ENCODE measurements at regions not wholly inside any gene's neighbourhood (a gene's known extent, or its start where the extent isn't known, plus 50 kb on each side); places are given as distances from the start of the nearest gene placed in this dataset.

DNA sequence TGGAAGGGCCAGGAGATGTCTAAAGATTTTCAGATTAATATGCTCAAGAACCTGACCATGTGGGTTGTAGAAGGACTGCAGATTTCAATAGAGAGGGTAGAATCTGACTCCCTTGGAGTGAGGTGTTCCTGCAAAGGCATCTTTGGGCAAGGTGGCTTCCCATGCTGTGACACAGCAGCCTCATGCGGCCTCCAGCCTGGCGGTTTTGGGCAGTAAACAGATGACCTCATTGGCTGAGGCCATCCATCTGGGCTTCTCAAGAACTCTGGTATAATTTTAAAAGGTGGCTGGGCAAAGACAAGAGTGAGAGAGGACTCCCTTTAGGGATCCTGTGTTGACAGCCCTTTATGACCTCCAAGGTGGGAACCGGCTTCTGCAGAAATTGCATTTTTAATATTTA is 90.3 kb upstream of the ERCC6L2 start:
- Histone ChIP-seq H3K27me3 (ENCODE audit: insufficient read depth) (no peaks in the 10 kb centered on the region), H3F3A (replicated peaks; ENCODE audit: low read depth) (no peaks in the 10 kb centered on the region), H4K20me1 (replicated peaks; ENCODE audit: insufficient read depth) (no peaks in the 10 kb centered on the region), H3K4me1 (ENCODE audit: insufficient read depth) (0 out of 2 replicates have a peak, but pooled peaks cover 5% of the 10 kb centered on the region), H2AFZ (no peak overlapping the region; the same call in 1 of the 2 replicates), H3K79me2 (replicated peaks; ENCODE audit: insufficient read depth) (no peaks in the 10 kb centered on the region), H3K36me3 (ENCODE audit: insufficient read depth) (no peaks in the 10 kb centered on the region), H3K9me2 (ENCODE audit: insufficient read depth) (no peaks in the 10 kb centered on the region), H3K27ac (ENCODE audit: low read depth) (no peak overlapping the region), H3K4me2 (no peak overlapping the region), H3K4me3 (no peak overlapping the region)
- H3K27ac Mint-ChIP-seq, result no peak overlapping the region
- no peak overlapping the region for H3K4me3 Mint-ChIP-seq
- no peaks in the 10 kb centered on the region for H3K9me3 Mint-ChIP-seq
- ATAC-seq (no peak), DNase-seq (ENCODE audit: low spot score) (no peak)
- TF ChIP-seq NANOG (IDR thresholded peaks at IDR 0.05; ENCODE audit: borderline replicate concordance) (no peak), EZH2 (IDR thresholded peaks at IDR 0.05; ENCODE audit: low read depth, unreplicated experiment) (no peak), CREB1 (CRISPR knock-in tag; IDR thresholded peaks at IDR 0.05; ENCODE audit: low read depth) (no peak), JUNB (IDR thresholded peaks at IDR 0.05; ENCODE audit: unreplicated experiment) (no peak), EZH2phosphoT487 (IDR thresholded peaks at IDR 0.05; ENCODE audit: unreplicated experiment) (no peak), ZNF114 (CRISPR knock-in tag; IDR thresholded peaks at IDR 0.05) (no peak), ZNF331 (CRISPR knock-in tag; IDR thresholded peaks at IDR 0.05; ENCODE audit: low read depth) (no peak), POLR2AphosphoS5 (IDR thresholded peaks at IDR 0.05; ENCODE audit: low read depth) (no peak), STAT1 (IDR thresholded peaks at IDR 0.05; ENCODE audit: unreplicated experiment) (no peak)
- TF ChIP-seq, protein P1, sequence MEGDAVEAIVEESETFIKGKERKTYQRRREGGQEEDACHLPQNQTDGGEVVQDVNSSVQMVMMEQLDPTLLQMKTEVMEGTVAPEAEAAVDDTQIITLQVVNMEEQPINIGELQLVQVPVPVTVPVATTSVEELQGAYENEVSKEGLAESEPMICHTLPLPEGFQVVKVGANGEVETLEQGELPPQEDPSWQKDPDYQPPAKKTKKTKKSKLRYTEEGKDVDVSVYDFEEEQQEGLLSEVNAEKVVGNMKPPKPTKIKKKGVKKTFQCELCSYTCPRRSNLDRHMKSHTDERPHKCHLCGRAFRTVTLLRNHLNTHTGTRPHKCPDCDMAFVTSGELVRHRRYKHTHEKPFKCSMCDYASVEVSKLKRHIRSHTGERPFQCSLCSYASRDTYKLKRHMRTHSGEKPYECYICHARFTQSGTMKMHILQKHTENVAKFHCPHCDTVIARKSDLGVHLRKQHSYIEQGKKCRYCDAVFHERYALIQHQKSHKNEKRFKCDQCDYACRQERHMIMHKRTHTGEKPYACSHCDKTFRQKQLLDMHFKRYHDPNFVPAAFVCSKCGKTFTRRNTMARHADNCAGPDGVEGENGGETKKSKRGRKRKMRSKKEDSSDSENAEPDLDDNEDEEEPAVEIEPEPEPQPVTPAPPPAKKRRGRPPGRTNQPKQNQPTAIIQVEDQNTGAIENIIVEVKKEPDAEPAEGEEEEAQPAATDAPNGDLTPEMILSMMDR (conservative IDR thresholded peaks at IDR 0.05; ENCODE audit: low read depth in 2 of 2), result no peak
- TF ChIP-seq, protein P2, sequence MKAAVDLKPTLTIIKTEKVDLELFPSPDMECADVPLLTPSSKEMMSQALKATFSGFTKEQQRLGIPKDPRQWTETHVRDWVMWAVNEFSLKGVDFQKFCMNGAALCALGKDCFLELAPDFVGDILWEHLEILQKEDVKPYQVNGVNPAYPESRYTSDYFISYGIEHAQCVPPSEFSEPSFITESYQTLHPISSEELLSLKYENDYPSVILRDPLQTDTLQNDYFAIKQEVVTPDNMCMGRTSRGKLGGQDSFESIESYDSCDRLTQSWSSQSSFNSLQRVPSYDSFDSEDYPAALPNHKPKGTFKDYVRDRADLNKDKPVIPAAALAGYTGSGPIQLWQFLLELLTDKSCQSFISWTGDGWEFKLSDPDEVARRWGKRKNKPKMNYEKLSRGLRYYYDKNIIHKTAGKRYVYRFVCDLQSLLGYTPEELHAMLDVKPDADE (IDR thresholded peaks at IDR 0.05), result no peak
- TF ChIP-seq, protein P3, sequence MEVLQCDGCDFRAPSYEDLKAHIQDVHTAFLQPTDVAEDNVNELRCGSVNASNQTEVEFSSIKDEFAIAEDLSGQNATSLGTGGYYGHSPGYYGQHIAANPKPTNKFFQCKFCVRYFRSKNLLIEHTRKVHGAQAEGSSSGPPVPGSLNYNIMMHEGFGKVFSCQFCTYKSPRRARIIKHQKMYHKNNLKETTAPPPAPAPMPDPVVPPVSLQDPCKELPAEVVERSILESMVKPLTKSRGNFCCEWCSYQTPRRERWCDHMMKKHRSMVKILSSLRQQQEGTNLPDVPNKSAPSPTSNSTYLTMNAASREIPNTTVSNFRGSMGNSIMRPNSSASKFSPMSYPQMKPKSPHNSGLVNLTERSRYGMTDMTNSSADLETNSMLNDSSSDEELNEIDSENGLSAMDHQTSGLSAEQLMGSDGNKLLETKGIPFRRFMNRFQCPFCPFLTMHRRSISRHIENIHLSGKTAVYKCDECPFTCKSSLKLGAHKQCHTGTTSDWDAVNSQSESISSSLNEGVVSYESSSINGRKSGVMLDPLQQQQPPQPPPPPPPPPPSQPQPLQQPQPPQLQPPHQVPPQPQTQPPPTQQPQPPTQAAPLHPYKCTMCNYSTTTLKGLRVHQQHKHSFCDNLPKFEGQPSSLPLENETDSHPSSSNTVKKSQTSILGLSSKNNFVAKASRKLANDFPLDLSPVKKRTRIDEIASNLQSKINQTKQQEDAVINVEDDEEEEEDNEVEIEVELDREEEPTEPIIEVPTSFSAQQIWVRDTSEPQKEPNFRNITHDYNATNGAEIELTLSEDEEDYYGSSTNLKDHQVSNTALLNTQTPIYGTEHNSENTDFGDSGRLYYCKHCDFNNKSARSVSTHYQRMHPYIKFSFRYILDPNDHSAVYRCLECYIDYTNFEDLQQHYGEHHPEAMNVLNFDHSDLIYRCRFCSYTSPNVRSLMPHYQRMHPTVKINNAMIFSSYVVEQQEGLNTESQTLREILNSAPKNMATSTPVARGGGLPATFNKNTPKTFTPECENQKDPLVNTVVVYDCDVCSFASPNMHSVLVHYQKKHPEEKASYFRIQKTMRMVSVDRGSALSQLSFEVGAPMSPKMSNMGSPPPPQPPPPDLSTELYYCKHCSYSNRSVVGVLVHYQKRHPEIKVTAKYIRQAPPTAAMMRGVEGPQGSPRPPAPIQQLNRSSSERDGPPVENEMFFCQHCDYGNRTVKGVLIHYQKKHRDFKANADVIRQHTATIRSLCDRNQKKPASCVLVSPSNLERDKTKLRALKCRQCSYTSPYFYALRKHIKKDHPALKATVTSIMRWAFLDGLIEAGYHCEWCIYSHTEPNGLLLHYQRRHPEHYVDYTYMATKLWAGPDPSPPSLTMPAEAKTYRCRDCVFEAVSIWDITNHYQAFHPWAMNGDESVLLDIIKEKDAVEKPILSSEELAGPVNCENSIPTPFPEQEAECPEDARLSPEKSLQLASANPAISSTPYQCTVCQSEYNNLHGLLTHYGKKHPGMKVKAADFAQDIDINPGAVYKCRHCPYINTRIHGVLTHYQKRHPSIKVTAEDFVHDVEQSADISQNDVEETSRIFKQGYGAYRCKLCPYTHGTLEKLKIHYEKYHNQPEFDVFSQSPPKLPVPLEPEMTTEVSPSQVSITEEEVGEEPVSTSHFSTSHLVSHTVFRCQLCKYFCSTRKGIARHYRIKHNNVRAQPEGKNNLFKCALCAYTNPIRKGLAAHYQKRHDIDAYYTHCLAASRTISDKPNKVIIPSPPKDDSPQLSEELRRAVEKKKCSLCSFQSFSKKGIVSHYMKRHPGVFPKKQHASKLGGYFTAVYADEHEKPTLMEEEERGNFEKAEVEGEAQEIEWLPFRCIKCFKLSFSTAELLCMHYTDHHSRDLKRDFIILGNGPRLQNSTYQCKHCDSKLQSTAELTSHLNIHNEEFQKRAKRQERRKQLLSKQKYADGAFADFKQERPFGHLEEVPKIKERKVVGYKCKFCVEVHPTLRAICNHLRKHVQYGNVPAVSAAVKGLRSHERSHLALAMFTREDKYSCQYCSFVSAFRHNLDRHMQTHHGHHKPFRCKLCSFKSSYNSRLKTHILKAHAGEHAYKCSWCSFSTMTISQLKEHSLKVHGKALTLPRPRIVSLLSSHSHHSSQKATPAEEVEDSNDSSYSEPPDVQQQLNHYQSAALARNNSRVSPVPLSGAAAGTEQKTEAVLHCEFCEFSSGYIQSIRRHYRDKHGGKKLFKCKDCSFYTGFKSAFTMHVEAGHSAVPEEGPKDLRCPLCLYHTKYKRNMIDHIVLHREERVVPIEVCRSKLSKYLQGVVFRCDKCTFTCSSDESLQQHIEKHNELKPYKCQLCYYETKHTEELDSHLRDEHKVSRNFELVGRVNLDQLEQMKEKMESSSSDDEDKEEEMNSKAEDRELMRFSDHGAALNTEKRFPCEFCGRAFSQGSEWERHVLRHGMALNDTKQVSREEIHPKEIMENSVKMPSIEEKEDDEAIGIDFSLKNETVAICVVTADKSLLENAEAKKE (CRISPR knock-in tag; IDR thresholded peaks at IDR 0.05), result no peak
- TF ChIP-seq, protein P4, sequence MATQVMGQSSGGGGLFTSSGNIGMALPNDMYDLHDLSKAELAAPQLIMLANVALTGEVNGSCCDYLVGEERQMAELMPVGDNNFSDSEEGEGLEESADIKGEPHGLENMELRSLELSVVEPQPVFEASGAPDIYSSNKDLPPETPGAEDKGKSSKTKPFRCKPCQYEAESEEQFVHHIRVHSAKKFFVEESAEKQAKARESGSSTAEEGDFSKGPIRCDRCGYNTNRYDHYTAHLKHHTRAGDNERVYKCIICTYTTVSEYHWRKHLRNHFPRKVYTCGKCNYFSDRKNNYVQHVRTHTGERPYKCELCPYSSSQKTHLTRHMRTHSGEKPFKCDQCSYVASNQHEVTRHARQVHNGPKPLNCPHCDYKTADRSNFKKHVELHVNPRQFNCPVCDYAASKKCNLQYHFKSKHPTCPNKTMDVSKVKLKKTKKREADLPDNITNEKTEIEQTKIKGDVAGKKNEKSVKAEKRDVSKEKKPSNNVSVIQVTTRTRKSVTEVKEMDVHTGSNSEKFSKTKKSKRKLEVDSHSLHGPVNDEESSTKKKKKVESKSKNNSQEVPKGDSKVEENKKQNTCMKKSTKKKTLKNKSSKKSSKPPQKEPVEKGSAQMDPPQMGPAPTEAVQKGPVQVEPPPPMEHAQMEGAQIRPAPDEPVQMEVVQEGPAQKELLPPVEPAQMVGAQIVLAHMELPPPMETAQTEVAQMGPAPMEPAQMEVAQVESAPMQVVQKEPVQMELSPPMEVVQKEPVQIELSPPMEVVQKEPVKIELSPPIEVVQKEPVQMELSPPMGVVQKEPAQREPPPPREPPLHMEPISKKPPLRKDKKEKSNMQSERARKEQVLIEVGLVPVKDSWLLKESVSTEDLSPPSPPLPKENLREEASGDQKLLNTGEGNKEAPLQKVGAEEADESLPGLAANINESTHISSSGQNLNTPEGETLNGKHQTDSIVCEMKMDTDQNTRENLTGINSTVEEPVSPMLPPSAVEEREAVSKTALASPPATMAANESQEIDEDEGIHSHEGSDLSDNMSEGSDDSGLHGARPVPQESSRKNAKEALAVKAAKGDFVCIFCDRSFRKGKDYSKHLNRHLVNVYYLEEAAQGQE (IDR thresholded peaks at IDR 0.05; ENCODE audit: unreplicated experiment), result no peak
- H3K4me1 Mint-ChIP-seq, result peaks cover 17% of the 10 kb centered on the region
- peaks cover 7% of the 10 kb centered on the region for H3K27me3 Mint-ChIP-seq (ENCODE audit: insufficient read depth, low read depth, poor library complexity)
- no peaks in the 10 kb centered on the region for H3K36me3 Mint-ChIP-seq (ENCODE audit: low read depth)

All from GM23338 (cell line).